WI38 (cell line): ENCODE measurements at regions not wholly inside any gene's neighbourhood (a gene's known extent, or its start where the extent isn't known, plus 50 kb on each side); places are given as distances from the start of the nearest gene placed in this dataset.

Source experiments
- H3K4me3 ChIP-seq: 2 replicates; pipeline ENCODE4 v1.5.1; 2011; ENCODE audit warnings: low read depth, mild to moderate bottlenecking, control low read depth, low read length
- TF ChIP-seq, protein P1 (sequence below): IDR thresholded peaks from 2 replicates; pipeline ENCODE4 v1.5.1; 2012; ENCODE audit warnings: low read depth, mild to moderate bottlenecking, control low read depth, low read length

DNA sequence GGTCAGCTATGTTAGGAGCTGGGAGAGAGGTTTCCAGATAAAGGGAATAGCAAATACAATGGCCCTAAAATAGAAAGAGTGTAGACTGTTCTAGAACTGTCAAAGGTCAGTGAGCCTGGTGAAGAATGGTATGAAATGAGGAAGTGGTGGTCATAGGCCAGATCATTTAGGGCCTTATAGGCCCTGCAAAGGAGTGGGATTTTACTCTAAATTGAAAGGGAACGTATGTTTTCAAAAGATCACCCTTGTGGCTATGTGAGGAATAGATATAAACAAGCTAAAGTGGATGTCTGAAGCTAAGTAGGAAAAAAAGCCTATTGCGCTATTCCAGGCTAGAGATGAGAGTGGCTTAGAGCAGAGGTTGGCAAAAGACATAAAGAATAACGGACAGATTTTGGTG, 70.7 kb upstream of the TDRD3 start:
- no peak overlapping the region for H3K4me3 ChIP-seq
- TF ChIP-seq, protein P1, sequence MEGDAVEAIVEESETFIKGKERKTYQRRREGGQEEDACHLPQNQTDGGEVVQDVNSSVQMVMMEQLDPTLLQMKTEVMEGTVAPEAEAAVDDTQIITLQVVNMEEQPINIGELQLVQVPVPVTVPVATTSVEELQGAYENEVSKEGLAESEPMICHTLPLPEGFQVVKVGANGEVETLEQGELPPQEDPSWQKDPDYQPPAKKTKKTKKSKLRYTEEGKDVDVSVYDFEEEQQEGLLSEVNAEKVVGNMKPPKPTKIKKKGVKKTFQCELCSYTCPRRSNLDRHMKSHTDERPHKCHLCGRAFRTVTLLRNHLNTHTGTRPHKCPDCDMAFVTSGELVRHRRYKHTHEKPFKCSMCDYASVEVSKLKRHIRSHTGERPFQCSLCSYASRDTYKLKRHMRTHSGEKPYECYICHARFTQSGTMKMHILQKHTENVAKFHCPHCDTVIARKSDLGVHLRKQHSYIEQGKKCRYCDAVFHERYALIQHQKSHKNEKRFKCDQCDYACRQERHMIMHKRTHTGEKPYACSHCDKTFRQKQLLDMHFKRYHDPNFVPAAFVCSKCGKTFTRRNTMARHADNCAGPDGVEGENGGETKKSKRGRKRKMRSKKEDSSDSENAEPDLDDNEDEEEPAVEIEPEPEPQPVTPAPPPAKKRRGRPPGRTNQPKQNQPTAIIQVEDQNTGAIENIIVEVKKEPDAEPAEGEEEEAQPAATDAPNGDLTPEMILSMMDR = no peak

DNA sequence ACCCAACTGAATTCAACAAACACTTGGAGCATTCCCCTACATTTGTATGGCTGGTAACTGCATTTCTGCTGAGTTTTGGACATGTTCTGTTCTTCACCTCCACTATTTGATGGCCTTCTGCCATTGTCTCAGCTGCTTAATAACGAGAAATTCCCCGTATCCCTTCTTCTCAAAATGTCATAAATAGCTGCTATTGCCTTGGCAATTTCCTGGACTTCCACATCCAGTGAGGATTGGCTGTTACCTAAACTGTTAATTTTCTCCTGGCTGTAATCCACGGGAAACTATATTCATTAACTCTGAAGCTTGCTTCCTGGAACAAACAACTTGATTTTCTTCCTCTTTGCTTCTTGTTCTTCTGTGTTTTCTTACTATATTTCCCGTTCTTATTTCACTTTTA, 69.5 kb upstream of the TDRD3 start:
- 0 out of 2 replicates have a peak overlapping the region, but pooled peaks have one; percentile 4 for H3K4me3 ChIP-seq
- TF ChIP-seq, protein P1 = no peak

DNA sequence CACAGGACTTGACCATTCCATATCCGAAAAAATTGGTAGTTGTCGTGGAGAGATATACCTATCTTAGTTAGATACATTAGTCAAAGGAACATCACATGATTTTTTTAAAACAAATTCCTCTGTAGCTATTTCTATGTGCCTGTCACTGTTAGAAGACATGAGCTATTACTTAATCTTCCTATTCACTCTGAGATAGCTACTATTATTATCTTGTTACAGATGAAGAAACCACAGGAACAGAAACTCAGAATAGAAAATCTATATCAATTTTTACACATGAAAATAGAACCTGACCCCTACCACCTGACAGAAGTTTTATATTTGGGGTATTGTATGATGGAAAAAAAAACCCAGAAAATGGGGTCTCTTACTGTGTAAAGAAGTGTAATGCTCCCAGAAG, 68.9 kb upstream of the TDRD3 start:
- TF ChIP-seq, protein P1 = no peak
- no peak overlapping the region for H3K4me3 ChIP-seq

DNA sequence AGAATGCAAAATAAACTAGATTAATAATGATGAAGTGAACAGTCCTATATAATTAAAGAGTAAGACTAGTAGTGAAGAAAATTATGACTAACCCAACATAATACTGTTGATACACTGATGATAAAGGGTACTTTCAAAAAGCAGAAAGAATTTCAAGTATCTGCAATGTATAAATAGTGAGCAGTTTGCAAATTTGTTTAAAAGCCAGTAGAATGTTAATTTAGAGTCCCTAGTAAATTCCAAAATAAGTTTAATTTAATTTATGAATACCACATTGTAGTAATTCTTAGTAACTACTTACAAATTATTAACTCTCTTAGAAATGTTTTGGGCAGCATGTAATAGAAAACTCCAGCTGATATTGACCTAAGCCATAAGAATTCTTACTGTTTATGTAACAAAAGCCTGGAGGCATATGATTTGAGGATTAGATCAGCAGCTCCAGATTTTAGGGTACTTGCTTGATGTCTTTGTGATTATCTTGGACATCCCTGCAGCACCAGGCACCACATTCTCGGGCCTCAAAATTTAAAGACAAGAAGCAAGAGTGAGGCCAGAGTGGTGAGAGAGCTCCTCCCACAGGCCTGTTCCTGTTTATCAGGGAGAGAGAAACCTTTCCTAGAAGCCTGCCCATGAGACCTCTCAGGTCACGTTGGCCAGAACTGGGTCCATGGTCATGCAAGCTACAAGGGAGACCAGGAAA, 67.6 kb upstream of the TDRD3 start:
- H3K4me3 ChIP-seq = no peak overlapping the region
- TF ChIP-seq, protein P1 = peak; percentile 15; the same call in 1 of the 2 replicates

DNA sequence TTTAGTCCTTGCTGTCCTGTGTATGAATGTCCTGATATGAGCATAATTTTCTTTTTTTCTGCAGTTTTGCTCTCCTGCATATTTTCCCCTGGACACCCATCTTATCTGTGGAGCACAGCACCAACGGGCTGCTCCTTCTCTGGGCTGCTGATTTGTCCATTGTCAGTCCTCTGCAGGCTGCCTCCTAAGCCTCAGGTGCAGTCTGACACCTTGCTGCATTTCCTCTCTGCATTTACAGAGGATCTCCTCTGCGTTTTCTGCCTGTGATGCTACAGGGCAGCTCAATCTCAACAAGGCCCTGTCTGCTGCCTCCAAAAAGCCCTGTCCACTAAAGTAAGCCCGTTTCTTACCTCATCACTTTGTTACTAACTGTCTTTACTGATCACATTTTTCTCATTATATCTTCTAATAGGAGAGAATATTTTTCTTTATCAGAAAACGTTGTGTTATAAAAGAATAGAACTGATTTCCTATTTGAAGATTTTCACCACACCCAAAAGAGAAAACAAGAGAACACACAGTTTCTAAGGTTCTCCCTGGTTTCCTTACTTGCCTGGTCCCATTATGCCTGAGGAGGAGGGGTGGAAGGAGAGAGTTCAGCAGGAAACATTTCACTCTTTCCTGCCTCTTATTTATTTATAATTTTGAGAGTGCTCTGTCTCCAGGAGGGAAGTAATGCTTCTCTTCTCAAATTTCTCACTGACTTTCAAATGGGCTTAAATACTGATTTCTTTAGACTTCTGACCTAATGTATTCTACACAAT, 65.6 kb upstream of the TDRD3 start:
- TF ChIP-seq, protein P1 = no peak
- no peak overlapping the region for H3K4me3 ChIP-seq

DNA sequence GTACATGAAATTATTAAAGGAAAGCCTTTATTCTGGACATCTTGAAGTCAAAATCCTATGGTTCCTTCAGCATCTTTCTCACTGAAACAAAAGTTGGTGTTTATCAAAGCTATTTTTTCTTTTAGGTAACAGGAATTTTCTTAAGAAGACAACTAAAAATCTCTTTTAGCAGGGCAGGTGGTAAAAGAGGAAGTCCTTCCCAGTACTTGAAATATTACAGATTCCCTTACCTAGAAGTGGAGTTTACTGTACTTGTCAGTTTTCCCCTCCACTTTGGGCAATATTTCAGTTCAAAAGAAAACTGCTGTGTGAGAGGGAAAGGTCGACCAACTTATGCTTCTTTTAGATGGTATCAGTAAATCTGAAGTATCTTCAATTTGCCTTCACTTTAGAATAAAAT, 64.3 kb upstream of the TDRD3 start:
- TF ChIP-seq, protein P1 = no peak
- no peak overlapping the region for H3K4me3 ChIP-seq

DNA sequence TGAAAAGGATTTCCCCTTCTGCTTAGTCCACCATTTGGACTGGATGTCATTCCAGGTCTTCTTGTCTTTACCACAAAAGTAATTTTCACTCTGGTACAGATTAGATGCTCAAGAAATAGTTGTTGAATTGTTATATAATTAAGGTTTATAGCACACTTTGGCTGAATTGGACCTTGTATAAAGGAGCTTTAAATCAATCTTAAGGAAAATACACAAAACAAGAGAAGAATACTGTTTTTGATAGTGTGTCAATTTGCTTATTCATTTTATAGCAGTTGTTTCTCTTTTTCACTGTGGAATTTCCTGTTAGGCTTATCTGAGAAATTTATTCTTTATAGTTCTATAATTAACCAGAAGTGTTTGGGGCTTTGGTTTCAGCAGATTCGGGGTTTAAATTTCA, 62.7 kb upstream of the TDRD3 start:
- no peak overlapping the region for H3K4me3 ChIP-seq
- TF ChIP-seq, protein P1 = no peak
